GM12878 (cell line): ENCODE measurements at regions not wholly inside any gene's neighbourhood (a gene's known extent, or its start where the extent isn't known, plus 50 kb on each side); places are given as distances from the start of the nearest gene placed in this dataset.

Experiments used
- ATAC-seq: fragments of 200-7000 bp; cut with Tn5 transposase; 3 replicates; pipeline ENCODE4 v1.9.1; 2020; ENCODE audit warnings: mild to moderate bottlenecking, moderate library complexity
- BruUV-seq: library from RNA; stranded (reverse); fragments of 400-500 nt; replicated peaks from 2 replicates; lab custom pipeline; 2021; lab: Mats Ljungman, UMichigan
- CTCF ChIA-PET: fragments of 300-600 bp; sonication (Branson Sonifier 250); formaldehyde crosslinking; extraction: SDS; loops from one replicate; lab custom pipeline; 2021; ENCODE audit warnings: inconsistent platforms; lab: Yijun Ruan, JAX
- POLR2A ChIA-PET: fragments of 350-600 bp; formaldehyde crosslinking; extraction: SDS; loops from one replicate; lab custom pipeline; 2021; ENCODE audit warnings: inconsistent platforms; lab: Charles Lee
- RAD21 ChIA-PET: fragments of 300-600 bp; sonication (Branson Sonifier 250); formaldehyde crosslinking; loops from one replicate; lab custom pipeline; 2023; ENCODE audit warnings: antibody characterized with exemption; ENCODE audit not compliant: unreplicated experiment; lab: Charles Lee
- SMC1A ChIA-PET: fragments of 300-600 bp; sonication (Branson Sonifier 250); formaldehyde crosslinking; loops from one replicate; lab custom pipeline; 2023; ENCODE audit not compliant: unreplicated experiment, uncharacterized antibody; lab: Charles Lee
- DNase-seq: peaks from one replicate; pipeline ENCODE4 v3.0.0-alpha.2; 2011; ENCODE audit warnings: low read depth, low spot score
- FAIRE-seq: peaks from 3 replicates; lab custom pipeline; 2011; peaks lifted over from hg19 to GRCh38; lab: Jason Lieb, UNC
- H2AFZ ChIP-seq: 2 replicates; pipeline ENCODE4 v1.6.0; 2011; ENCODE audit warnings: low read depth, low read length, control low read depth; ENCODE audit not compliant: control insufficient read depth
- H3K27ac ChIP-seq: 2 replicates; pipeline ENCODE4 v1.5.1; 2011; ENCODE audit warnings: control low read depth; ENCODE audit not compliant: control insufficient read depth, insufficient read depth
- H3K27me3 ChIP-seq, 2 experiments: replicated peaks in 1 of 2; 2 replicates each; pipeline versions ENCODE4 v1.6.0 to v1.6.1; 2011; ENCODE audit warnings: low read length in 1 of 2; ENCODE audit not compliant: control insufficient read depth in 2 of 2, insufficient read depth in 2 of 2
- H3K36me3 ChIP-seq, 2 experiments: 2 replicates each; pipeline ENCODE4 v1.5.1; 2011; ENCODE audit warnings: low read length in 1 of 2; ENCODE audit not compliant: control insufficient read depth in 2 of 2, insufficient read depth in 2 of 2
- H3K4me1 ChIP-seq: 2 replicates; pipeline ENCODE4 v1.6.1; 2011; ENCODE audit warnings: mild to moderate bottlenecking, low read length, moderate library complexity, mixed read lengths; ENCODE audit not compliant: control insufficient read depth, insufficient read depth
- H3K4me2 ChIP-seq: 2 replicates; pipeline ENCODE4 v1.6.0; 2011; ENCODE audit warnings: control low read depth; ENCODE audit not compliant: control insufficient read depth, insufficient read depth
- H3K4me3 ChIP-seq: fragments of 200-600 bp; sonication (generic); 2 replicates; pipeline ENCODE4 v1.5.1; 2016
- H3K79me2 ChIP-seq: 2 replicates; pipeline ENCODE4 v1.6.0; 2011; ENCODE audit warnings: low read length; ENCODE audit not compliant: control insufficient read depth, insufficient read depth
- H3K9ac ChIP-seq: 2 replicates; pipeline ENCODE4 v1.8.0; 2011; ENCODE audit warnings: low read length, control low read depth, mixed read lengths; ENCODE audit not compliant: control insufficient read depth, insufficient read depth
- H3K9me3 ChIP-seq: replicated peaks from 3 replicates; pipeline ENCODE4 v1.5.1; 2011; ENCODE audit warnings: mild to moderate bottlenecking, low read length; ENCODE audit not compliant: control insufficient read depth, insufficient read depth
- H4K20me1 ChIP-seq: 2 replicates; pipeline ENCODE4 v1.6.0; 2011; ENCODE audit not compliant: control insufficient read depth, insufficient read depth
- CHD2 ChIP-seq: IDR thresholded peaks from 2 replicates; pipeline ENCODE4 v1.6.1; 2011; ENCODE audit warnings: low read depth, low read length, improper control_type of control experiment, borderline replicate concordance
- CHD4 ChIP-seq: fragments of 200-600 bp; sonication (generic); IDR thresholded peaks from 2 replicates; pipeline ENCODE4 v1.6.1; 2016; ENCODE audit warnings: mild to moderate bottlenecking
- DPF2 ChIP-seq: fragments of 450-650 bp; IDR thresholded peaks from 2 replicates; pipeline ENCODE4 v1.6.1; 2017; ENCODE audit warnings: mild to moderate bottlenecking
- E4F1 ChIP-seq: fragments of 450-650 bp; IDR thresholded peaks from 2 replicates; pipeline ENCODE4 v1.6.1; 2018; ENCODE audit warnings: borderline replicate concordance, mild to moderate bottlenecking; ENCODE audit not compliant: partially characterized antibody
- GATAD2B ChIP-seq: fragments of 450-650 bp; conservative IDR thresholded peaks from 2 replicates; pipeline ENCODE4 v1.6.1; 2017; ENCODE audit warnings: low read depth, mild to moderate bottlenecking, moderate library complexity
- HCFC1 ChIP-seq: fragments of 150-350 bp; IDR thresholded peaks from 2 replicates; pipeline ENCODE4 v1.6.1; 2014; ENCODE audit warnings: low read length
- MEF2B ChIP-seq: fragments of 450-650 bp; IDR thresholded peaks from 2 replicates; pipeline ENCODE4 v1.6.1; 2018; ENCODE audit warnings: mild to moderate bottlenecking, moderate library complexity; ENCODE audit not compliant: partially characterized antibody, poor library complexity, severe bottlenecking
- MTA3 ChIP-seq: IDR thresholded peaks from 2 replicates; pipeline ENCODE4 v1.6.1; 2012; ENCODE audit warnings: low read length, inconsistent platforms, borderline replicate concordance
- MYB ChIP-seq: fragments of 150-350 bp; IDR thresholded peaks from 2 replicates; pipeline ENCODE4 v1.6.1; 2014; ENCODE audit warnings: mild to moderate bottlenecking, low read depth, low read length, borderline replicate concordance
- PBX3 ChIP-seq: IDR thresholded peaks from 2 replicates; pipeline ENCODE4 v1.6.1; 2011; ENCODE audit warnings: mild to moderate bottlenecking, low read depth, low read length, moderate library complexity; ENCODE audit not compliant: insufficient replicate concordance
- ZBED1 ChIP-seq: IDR thresholded peaks from 2 replicates; pipeline ENCODE4 v1.6.1; 2016; ENCODE audit warnings: borderline replicate concordance
- ZNF207 ChIP-seq: fragments of 450-650 bp; IDR thresholded peaks from 2 replicates; pipeline ENCODE4 v1.6.1; 2014; ENCODE audit warnings: antibody characterized with exemption, mild to moderate bottlenecking, borderline replicate concordance
- ZNF24 ChIP-seq: fragments of 450-650 bp; IDR thresholded peaks from 2 replicates; pipeline ENCODE4 v1.6.1; 2017; ENCODE audit warnings: antibody characterized with exemption, mild to moderate bottlenecking
- ZNF687 ChIP-seq: fragments of 450-650 bp; IDR thresholded peaks from 2 replicates; pipeline ENCODE4 v1.6.1; 2017; ENCODE audit warnings: mild to moderate bottlenecking, moderate library complexity
- WGBS: methylation state at CpG from one replicate; pipeline ENCODE4 v1.1.6; 2016; ENCODE audit warnings: low lambda C conversion rate; ENCODE audit not compliant: insufficient replicate concordance, insufficient coverage; ENCODE audit errors: missing lambda C conversion rate; 5-methylcytosine and 5-hydroxymethylcytosine counted together
- in situ Hi-C: fragments of 300-500 bp; cut with MboI; formaldehyde crosslinking; loops from 9 replicates; pipeline ENCODE4 v1.14.3; 2018; ENCODE audit warnings: mixed read lengths
- intact Hi-C: fragments of 100-400 bp; cut with micrococcal nuclease; formaldehyde crosslinking; loops from one replicate; pipeline ENCODE4 v1.14.2; 2022; ENCODE audit not compliant: unreplicated experiment
- TF ChIP-seq, protein P1 (sequence below): fragments of 450-650 bp; conservative IDR thresholded peaks from 2 replicates; pipeline ENCODE4 v1.6.1; 2017; ENCODE audit warnings: mild to moderate bottlenecking, moderate library complexity

DNA sequence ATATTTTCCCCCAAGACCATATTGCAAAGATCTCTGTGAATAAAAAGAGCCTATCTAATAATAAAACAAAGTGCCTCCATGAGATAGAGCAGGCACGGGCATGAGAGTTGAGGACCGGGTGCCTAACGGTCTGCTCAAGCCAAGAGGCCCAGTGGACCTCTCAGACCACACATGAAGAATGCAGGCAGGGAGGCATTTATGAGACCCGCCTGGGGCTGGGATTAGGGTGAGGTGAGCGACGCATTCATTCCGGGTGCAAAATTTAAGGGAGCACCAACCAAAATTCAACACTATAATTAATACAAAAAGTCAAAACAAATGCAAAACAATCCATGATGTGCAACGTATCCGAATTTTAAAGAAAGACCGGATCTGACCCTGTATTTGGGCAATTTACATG lies 108.5 kb downstream of the MAF start (continued):
- TF ChIP-seq MEF2B (no peak), MYB (no peak)

DNA sequence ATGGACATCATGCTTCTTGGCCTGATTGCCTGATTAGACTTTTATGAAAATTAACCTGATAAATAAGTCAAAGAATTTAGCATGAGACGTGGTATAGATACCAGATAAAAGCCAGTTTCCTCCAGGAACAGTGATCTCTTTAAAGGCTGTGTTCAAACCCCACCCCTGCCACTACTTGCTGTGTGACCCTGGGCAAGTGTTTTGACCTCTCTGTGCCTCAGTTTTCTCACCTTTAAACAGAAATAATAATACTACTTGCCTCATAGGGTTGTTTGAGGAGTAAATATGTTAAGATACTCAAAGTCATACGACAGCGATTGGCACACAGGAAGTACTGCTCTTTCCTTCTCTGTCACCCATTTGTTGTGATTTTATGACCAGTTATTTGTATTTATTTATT lies 115.5 kb downstream of the MAF start:
- DNase-seq = no peak
- 61% methylated on average over 3 of the region's 3 CpGs for WGBS
- intact Hi-C loops (no loop called here), in situ Hi-C loops (no loop called here)
- no peaks in the 10 kb centered on the region for H3K27me3 ChIP-seq
- H3K4me3 ChIP-seq = no peak overlapping the region
- no peak overlapping the region for H3K4me2 ChIP-seq
- no TSS peak for BruUV-seq
- ChIA-PET POLR2A (no interaction called here), CTCF (no interaction called here), RAD21 (no interaction called here), SMC1A (no interaction called here)
- no peaks in the 10 kb centered on the region for H3K79me2 ChIP-seq
- no peaks in the 10 kb centered on the region for H3K36me3 ChIP-seq
- no peaks in the 10 kb centered on the region for H4K20me1 ChIP-seq
- no peak overlapping the region for H2AFZ ChIP-seq
- ATAC-seq = no peak
- H3K9ac ChIP-seq = no peak overlapping the region
- no peak overlapping the region for H3K27ac ChIP-seq
- no peak for FAIRE-seq
- H3K4me1 ChIP-seq = no peaks in the 10 kb centered on the region
- no peaks in the 10 kb centered on the region for H3K9me3 ChIP-seq
- TF ChIP-seq CHD2 (no peak), HCFC1 (no peak), MTA3 (no peak), DPF2 (no peak), ZNF687 (no peak), PBX3 (no peak), GATAD2B (no peak), E4F1 (no peak), ZNF24 (no peak), ZNF207 (no peak), CHD4 (no peak), ZBED1 (no peak)
- TF ChIP-seq, protein P1, sequence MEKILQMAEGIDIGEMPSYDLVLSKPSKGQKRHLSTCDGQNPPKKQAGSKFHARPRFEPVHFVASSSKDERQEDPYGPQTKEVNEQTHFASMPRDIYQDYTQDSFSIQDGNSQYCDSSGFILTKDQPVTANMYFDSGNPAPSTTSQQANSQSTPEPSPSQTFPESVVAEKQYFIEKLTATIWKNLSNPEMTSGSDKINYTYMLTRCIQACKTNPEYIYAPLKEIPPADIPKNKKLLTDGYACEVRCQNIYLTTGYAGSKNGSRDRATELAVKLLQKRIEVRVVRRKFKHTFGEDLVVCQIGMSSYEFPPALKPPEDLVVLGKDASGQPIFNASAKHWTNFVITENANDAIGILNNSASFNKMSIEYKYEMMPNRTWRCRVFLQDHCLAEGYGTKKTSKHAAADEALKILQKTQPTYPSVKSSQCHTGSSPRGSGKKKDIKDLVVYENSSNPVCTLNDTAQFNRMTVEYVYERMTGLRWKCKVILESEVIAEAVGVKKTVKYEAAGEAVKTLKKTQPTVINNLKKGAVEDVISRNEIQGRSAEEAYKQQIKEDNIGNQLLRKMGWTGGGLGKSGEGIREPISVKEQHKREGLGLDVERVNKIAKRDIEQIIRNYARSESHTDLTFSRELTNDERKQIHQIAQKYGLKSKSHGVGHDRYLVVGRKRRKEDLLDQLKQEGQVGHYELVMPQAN = no peak
